ENCODE measurements at regions not wholly inside any gene's neighbourhood (a gene's known extent, or its start where the extent isn't known, plus 50 kb on each side); places are given as distances from the start of the nearest gene placed in this dataset.

GRCh38 chr4:180423712-180424057 is 1819.5 kb upstream of the TENM3 start:
- no peaks in the 10 kb centered on the region for H3K4me1 ChIP-seq
- TF ChIP-seq POLR2A (IDR thresholded peaks at IDR 0.05) (no peak), CTCF (IDR thresholded peaks at IDR 0.05 in 8 of 11, conservative IDR thresholded peaks at IDR 0.05 in 3 of 11) (no peak), POLR2AphosphoS5 (IDR thresholded peaks at IDR 0.05) (no peak)
- 55 to 84% (median 71%) methylated on average over 4 of the region's 4 CpGs for WGBS, 5 donors
- no peaks in the 10 kb centered on the region for H3K9me3 ChIP-seq
- H3K36me3 ChIP-seq, result no peaks in the 10 kb centered on the region
- no peak overlapping the region for H3K27ac ChIP-seq
- no peaks in the 10 kb centered on the region for H3K27me3 ChIP-seq (replicated peaks in 1 of 7)
- DNase-seq, result no peak
- intact Hi-C loops (cut with DNase I; ENCODE audit: low total_unique reads), result no loop called here
- H3K4me3 ChIP-seq, result no peak overlapping the region

- no peak for DNase-seq
- TF ChIP-seq CTCF (IDR thresholded peaks at IDR 0.05 in 8 of 11, conservative IDR thresholded peaks at IDR 0.05 in 3 of 11) (no peak), POLR2AphosphoS5 (IDR thresholded peaks at IDR 0.05) (no peak), POLR2A (IDR thresholded peaks at IDR 0.05) (no peak)
- H3K27ac ChIP-seq, result no peak overlapping the region
- no peaks in the 10 kb centered on the region for H3K4me1 ChIP-seq
- H3K4me3 ChIP-seq, result no peak overlapping the region
- intact Hi-C loops (cut with DNase I; ENCODE audit: low total_unique reads), result no loop called here
- H3K9me3 ChIP-seq, result no peaks in the 10 kb centered on the region
- 74 to 93% (median 78%) methylated on average over 3 of the region's 3 CpGs for WGBS, 5 donors
- H3K36me3 ChIP-seq, result no peaks in the 10 kb centered on the region
- H3K27me3 ChIP-seq (replicated peaks in 1 of 7), result no peaks in the 10 kb centered on the region
These were observed 1816.3 kb upstream of the TENM3 start for GRCh38 chr4:180426938-180427337.

- H3K36me3 ChIP-seq, result no peaks in the 10 kb centered on the region
- no peak overlapping the region for H3K27ac ChIP-seq
- no peak for DNase-seq
- 62 to 88% (median 76%) methylated on average over 7 of the region's 7 CpGs for WGBS, 5 donors
- no peaks in the 10 kb centered on the region for H3K4me1 ChIP-seq
- no peaks in the 10 kb centered on the region for H3K9me3 ChIP-seq
- no peaks in the 10 kb centered on the region for H3K27me3 ChIP-seq (replicated peaks in 1 of 7)
- intact Hi-C loops (cut with DNase I; ENCODE audit: low total_unique reads), result no loop called here
- no peak overlapping the region for H3K4me3 ChIP-seq
- TF ChIP-seq POLR2AphosphoS5 (IDR thresholded peaks at IDR 0.05), result no peak
- TF ChIP-seq POLR2A (IDR thresholded peaks at IDR 0.05), result no peak
- TF ChIP-seq CTCF (IDR thresholded peaks at IDR 0.05 in 8 of 11, conservative IDR thresholded peaks at IDR 0.05 in 3 of 11), result no peak
These were observed 1812.9 kb upstream of the TENM3 start for GRCh38 chr4:180430283-180430682.

- no peaks in the 10 kb centered on the region for H3K27me3 ChIP-seq (replicated peaks in 1 of 7)
- H3K9me3 ChIP-seq, result no peaks in the 10 kb centered on the region
- no peak overlapping the region for H3K4me3 ChIP-seq
- no peak for DNase-seq
- WGBS, 5 donors, result 8 to 18% (median 12%) methylated on average over 3 of the region's 3 CpGs
- TF ChIP-seq CTCF (IDR thresholded peaks at IDR 0.05 in 8 of 11, conservative IDR thresholded peaks at IDR 0.05 in 3 of 11) (no peak), POLR2AphosphoS5 (IDR thresholded peaks at IDR 0.05) (no peak), POLR2A (IDR thresholded peaks at IDR 0.05) (no peak)
- H3K27ac ChIP-seq, result no peak overlapping the region
- no peaks in the 10 kb centered on the region for H3K4me1 ChIP-seq
- H3K36me3 ChIP-seq, result no peaks in the 10 kb centered on the region
- intact Hi-C loops (cut with DNase I; ENCODE audit: low total_unique reads), result no loop called here
These were observed 1808.9 kb upstream of the TENM3 start for GRCh38 chr4:180434131-180434895.
